ENCODE measurements at regions not wholly inside any gene's neighbourhood (a gene's known extent, or its start where the extent isn't known, plus 50 kb on each side); places are given as distances from the start of the nearest gene placed in this dataset.

GRCh38 chr11:127651888-127652221, 651.3 kb upstream of the KIRREL3 start:
- dilution Hi-C loops (cut with HindIII; ENCODE audit: low sequenced_read_pairs, unreplicated experiment): no loop called here

More at GRCh38 chr11:127651888-127652221, 651.3 kb upstream of the KIRREL3 start:
- intact Hi-C loops (cut with micrococcal nuclease): no loop called here
- Histone ChIP-seq H3K27ac (ENCODE audit: insufficient read depth, low read length) (no peak overlapping the region), H3K4me3 (ENCODE audit: insufficient read depth, low read depth, low read length) (no peak overlapping the region), H3K79me1 (ENCODE audit: low read depth in 1 of 2, low read length in 2 of 2) (no peaks in the 10 kb centered on the region), H3K4ac (ENCODE audit: low read depth, low read length) (peak overlapping the region; percentile 77), H3K9me1 (ENCODE audit: insufficient read depth, low read length) (peaks cover 12% of the 10 kb centered on the region), H3K14ac (replicated peaks; ENCODE audit: low read depth, low read length) (peak overlapping the region; percentile 66; the same call in 1 of the 2 replicates), H3K23ac (ENCODE audit: low read depth, low read length) (peak overlapping the region; percentile 47; the same call in 1 of the 2 replicates), H3K18ac (ENCODE audit: low read depth, low read length) (no peak overlapping the region; the same call in 1 of the 2 replicates), H2BK15ac (ENCODE audit: low read depth, low read length) (peak overlapping the region; percentile 93; the same call in 1 of the 3 replicates), H3K27me3 (ENCODE audit: control insufficient read depth, insufficient read depth, low read length) (no peaks in the 10 kb centered on the region), H2BK120ac (ENCODE audit: low read depth, low read length) (peak overlapping the region; percentile 80), H4K20me1 (ENCODE audit: insufficient read depth, low read length) (peaks cover 3% of the 10 kb centered on the region; the same call in 1 of the 2 replicates), H2BK20ac (ENCODE audit: low read depth, low read length) (peak overlapping the region; percentile 79; the same call in 1 of the 2 replicates), H3K9me3 (ENCODE audit: control insufficient read depth, insufficient read depth, low read length) (no peaks in the 10 kb centered on the region), H4K5ac (ENCODE audit: low read depth, low read length) (no peak overlapping the region), H4K91ac (ENCODE audit: insufficient read depth, low read depth, low read length) (peak overlapping the region; percentile 43; the same call in 1 of the 2 replicates), H3K9ac (ENCODE audit: low read depth, low read length) (no peak overlapping the region), H2BK5ac (ENCODE audit: low read depth, low read length, poor library complexity, severe bottlenecking) (peak overlapping the region; percentile 63), H2AK5ac (ENCODE audit: low read depth, low read length) (peak overlapping the region; percentile 49; the same call in 1 of the 2 replicates), H2AFZ (replicated peaks; ENCODE audit: low read length, poor library complexity) (peak overlapping the region; percentile 63), H3K36me3 (ENCODE audit: control insufficient read depth, insufficient read depth, low read length) (no peaks in the 10 kb centered on the region), H3K56ac (ENCODE audit: extremely low read depth, insufficient read depth, low read length) (no peak overlapping the region), H3K4me2 (ENCODE audit: low read depth, low read length) (no peak overlapping the region), H3K4me1 (ENCODE audit: control insufficient read depth, insufficient read depth, low read length) (peaks cover 6% of the 10 kb centered on the region), H2AK9ac (replicated peaks; ENCODE audit: low read depth, low read length, poor library complexity) (no peak overlapping the region), H4K8ac (ENCODE audit: low read depth in 2 of 2, low read length in 2 of 2) (peak overlapping the region in 1 of 2 experiments; percentile 77; a peak in 3 of 4 replicates)
- ChIA-PET CTCF (no interaction called here), POLR2A (ENCODE audit: unreplicated experiment) (no interaction called here)
- ATAC-seq (ENCODE audit: low read depth) (no peak; the same call in 1 of the 2 replicates), DNase-seq (peak; percentile 48)
- WGBS, 2 experiments (ENCODE audit: extremely low coverage in 2 of 2, insufficient read length in 1 of 2): no CpG with 5 or more reads among the region's 1 CpG
- in situ Hi-C loops (cut with MboI; ENCODE audit: low sequenced_read_pairs): no loop called here
- BruUV-seq (replicated peaks): no TSS peak
- TF ChIP-seq RAD21 (IDR thresholded peaks at IDR 0.05; ENCODE audit: low read length) (no peak), CHD1 (IDR thresholded peaks at IDR 0.05; ENCODE audit: low read depth, low read length) (no peak), FOS (IDR thresholded peaks at IDR 0.05; ENCODE audit: low read depth, low read length) (no peak), RFX5 (IDR thresholded peaks at IDR 0.05; ENCODE audit: low read depth, low read length) (no peak), POLR2A (IDR thresholded peaks at IDR 0.05; ENCODE audit: low read depth, low read length) (no peak), ELK1 (IDR thresholded peaks at IDR 0.05; ENCODE audit: borderline replicate concordance, low read depth, low read length) (no peak), RCOR1 (IDR thresholded peaks at IDR 0.05; ENCODE audit: insufficient replicate concordance, low read length) (no peak), USF2 (IDR thresholded peaks at IDR 0.05; ENCODE audit: low read depth, low read length) (no peak), NFE2L2 (IDR thresholded peaks at IDR 0.05; ENCODE audit: low read depth, low read length) (no peak), MAFK (IDR thresholded peaks at IDR 0.05; ENCODE audit: low read depth, low read length) (no peak), SMC3 (IDR thresholded peaks at IDR 0.05; ENCODE audit: low read depth, low read length) (no peak), CEBPB (IDR thresholded peaks at IDR 0.05; ENCODE audit: low read depth, low read length) (no peak), MAZ (IDR thresholded peaks at IDR 0.05; ENCODE audit: borderline replicate concordance, low read depth, low read length) (no peak), BHLHE40 (IDR thresholded peaks at IDR 0.05; ENCODE audit: low read depth, low read length) (no peak)
